ENCODE measurements at regions not wholly inside any gene's neighbourhood (a gene's known extent, or its start where the extent isn't known, plus 50 kb on each side); places are given as distances from the start of the nearest gene placed in this dataset.
"Not testable (repeated sequence)": the region's sequence is repeated elsewhere in the genome, so short reads cannot be mapped to it uniquely, and the experiment has no call there.

DNA sequence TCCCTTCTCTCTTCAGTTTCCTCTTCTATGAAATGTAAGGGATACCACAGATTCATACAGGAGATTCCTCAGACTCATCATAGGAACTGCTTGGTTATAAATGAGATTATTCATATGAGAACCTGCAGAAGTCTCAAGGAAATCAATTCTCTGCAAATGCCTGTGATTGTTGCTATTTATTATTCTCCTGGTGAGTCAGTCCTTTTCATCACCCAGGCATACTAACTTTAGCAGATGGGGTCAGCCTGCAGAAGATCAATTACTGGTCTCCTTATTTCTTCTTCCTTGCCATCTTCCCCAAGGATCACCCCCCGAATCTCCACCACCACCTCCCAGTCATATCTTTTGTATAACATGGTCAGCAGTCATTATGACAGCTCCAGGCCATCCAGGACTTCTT is 53.8 kb upstream of the DCP1A start:
- DNase-seq (ENCODE audit: low spot score): no peak

DNA sequence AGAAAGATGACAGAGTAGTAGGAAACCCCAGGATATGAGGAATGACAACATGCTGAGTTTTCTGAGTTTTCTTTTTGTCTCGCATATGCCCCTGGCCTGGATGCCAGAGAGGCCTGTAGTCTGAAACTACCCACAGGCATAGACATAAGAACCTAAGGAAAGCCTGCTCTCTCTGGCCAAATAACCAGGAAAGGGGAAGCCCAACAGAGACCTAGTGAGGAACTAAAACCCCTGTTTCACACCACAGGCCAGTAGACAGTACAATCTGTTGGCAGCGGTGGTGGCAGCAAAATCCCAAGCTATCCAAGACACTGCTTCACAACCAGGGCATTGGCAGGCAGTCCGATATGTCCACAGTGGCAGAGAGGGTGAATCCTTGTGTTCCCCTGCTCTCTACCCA is 55.0 kb upstream of the DCP1A start:
- DNase-seq (ENCODE audit: low spot score): peak; percentile 40

DNA sequence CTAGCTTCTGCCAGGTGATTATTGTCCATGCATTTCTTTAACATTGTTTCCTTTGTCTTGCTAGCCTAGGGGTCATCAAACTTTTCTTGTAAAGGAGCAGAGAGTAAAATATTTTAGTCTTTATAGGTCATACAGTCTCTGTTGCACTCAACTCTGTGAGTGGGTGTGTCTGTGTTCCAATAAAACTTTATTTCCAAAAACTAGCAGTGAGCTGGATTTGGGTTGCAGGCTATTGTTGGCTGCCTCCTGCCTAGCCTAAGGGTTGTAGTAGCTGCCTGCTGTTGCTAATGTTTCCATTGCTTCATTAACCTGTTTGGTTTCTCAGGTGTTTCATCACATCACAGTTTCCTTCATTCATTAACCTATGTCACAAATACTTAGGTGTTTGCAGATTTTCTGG is 64.0 kb upstream of the DCP1A start:
- DNase-seq (ENCODE audit: low spot score): no peak

DNA sequence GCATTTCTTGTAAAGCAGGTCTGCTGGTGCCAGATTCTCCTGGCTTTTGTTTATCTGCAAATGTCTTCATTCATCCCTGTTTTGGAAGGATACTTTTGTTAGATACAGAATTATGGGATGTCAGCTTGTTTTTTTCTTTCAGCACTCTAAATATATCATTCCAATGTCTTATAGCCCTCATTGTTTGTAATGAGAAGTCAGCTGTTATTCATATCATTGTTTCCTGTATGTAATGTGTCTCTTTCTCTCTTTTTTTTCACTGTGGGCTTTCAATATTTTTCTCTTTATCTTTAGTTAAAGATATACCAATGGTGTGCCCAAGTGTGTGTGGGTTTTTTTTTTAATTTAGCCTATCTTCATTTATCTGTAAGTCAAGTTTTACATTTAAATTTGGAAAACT is 65.6 kb upstream of the DCP1A start:
- no peak for DNase-seq (ENCODE audit: low spot score)

DNA sequence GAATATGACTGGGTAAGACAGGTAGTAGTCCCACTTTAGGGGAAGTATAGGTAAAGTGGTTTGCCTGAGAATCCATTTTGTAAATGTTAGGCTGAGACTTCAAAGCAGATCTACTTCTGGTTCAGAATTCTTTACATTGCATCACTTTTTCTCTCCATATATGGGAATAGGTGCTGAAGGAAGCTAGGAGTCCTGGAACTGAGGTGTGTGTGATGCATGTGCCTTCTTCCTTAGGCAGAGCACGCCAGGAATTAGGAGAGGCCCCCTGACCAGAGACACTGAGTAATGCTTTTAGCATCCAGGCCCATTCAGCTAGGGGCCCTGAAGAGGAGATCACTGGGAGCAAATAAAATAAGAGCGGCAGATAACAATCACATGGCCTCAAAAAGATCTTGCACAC is 69.2 kb upstream of the DCP1A start:
- no peak for DNase-seq (ENCODE audit: low spot score)

DNA sequence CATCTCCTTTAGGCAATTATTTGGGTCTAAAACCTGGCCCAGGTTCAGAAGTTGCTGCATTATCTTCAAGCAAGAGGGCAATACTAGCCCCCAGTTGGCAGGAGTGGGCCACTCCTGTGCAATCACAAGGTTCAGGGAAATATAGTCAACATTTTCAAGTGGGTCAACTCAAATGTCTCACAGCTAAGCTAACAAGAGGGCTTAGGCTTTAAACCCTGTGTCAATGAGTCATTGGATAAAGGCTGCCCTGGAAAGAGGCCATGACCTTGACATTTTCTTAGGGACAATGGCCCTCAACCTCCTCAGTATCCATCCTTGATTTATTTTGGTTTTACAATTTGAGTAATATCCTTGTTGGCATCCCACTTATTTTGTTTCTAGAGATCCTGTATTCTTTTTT is 73.5 kb upstream of the DCP1A start:
- DNase-seq (ENCODE audit: low spot score): no peak

DNA sequence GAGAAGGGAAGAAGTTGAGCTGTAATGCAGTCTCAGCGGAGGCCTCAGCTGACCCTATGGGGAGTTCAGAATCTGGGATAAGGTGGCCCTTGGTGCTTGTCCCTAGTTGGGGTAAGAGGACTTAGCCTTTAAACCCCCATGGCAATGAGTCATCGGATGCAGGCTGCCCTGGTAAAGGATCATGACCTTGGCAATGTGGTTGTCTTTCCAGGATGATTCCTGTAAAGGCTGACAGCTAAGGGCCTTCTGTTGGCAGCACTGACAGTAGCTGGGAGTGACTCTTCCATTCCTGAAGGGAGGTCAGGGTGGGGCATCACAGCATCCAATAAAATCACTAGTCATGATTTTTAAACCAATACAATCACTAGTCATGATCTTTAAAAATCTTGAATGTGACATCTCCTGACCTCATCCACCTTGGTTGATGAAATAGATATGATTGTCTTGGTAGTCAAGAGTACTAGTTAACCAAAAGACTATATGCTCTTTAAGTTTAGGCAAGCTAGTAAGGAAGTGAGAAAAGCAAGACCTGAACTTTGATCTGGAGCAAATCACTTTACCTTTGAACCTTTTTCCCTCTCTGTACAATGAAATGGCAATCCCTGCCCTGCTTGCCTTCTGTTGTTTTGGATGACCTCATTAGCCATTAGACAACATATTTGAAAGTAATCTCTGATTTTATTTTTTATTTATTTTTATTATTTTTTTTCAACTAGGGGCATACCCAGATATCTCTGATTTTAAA is 71.3 kb upstream of the CACNA1D start:
- DNase-seq (ENCODE audit: low spot score): no peak

DNA sequence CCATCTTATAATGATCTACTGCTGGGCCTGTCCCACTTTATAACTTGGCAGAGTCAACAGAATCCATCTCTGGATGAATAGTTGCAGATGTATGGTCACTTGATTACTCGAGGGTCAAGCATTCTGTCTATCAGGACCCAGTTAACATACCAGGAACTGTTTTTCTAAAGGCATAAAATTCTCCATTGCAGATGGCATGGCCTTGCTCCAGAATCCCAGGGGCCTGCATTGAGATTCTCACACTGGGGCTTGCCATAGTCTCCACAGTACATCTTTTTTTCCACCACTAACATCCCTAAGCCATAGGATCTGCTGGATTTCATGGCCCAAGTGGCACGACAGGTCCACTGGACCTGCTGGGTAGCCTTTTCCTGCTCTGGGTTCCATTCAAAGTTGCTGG is 68.5 kb upstream of the CACNA1D start:
- no peak for DNase-seq (ENCODE audit: low spot score)

DNA sequence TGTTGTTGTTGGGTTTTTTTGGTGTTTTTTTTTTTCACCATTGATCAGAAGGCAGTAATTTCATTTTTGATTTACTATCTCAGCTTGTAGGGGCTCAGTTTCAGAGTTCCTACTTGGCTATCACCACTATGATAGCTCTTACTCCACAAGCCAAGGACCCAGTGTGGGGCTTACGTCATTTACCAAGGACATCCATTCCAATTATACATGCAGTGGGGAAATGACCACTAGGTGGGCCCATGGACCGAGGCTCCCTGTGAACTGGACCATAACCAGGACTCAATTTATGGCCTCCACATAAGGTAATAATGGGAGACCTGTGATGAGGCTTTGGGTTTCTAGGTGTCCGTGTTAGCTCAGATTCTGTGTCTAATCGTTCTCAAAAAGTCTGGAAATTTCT is 67.5 kb upstream of the CACNA1D start:
- peak; percentile 17 for DNase-seq (ENCODE audit: low spot score)

DNA sequence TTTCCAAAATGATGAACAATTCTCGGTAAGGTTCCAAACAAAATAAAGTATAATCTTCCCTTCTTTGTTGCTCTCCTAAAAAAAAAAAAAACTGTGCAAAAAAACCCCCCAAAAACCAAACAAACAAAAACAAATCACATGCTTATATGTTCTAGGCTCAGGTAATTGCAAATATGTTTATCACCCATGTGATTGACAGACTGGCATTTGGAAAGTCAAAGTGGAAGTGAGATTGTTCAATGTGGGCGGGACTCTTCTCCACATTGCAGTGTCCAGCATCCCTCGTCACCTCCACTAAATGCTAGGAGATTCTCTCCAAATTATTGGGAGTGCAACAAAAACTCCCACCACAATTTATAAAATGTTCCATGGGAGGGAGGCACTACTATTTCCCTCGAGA is 57.6 kb upstream of the CACNA1D start:
- DNase-seq (ENCODE audit: low spot score): no peak

DNA sequence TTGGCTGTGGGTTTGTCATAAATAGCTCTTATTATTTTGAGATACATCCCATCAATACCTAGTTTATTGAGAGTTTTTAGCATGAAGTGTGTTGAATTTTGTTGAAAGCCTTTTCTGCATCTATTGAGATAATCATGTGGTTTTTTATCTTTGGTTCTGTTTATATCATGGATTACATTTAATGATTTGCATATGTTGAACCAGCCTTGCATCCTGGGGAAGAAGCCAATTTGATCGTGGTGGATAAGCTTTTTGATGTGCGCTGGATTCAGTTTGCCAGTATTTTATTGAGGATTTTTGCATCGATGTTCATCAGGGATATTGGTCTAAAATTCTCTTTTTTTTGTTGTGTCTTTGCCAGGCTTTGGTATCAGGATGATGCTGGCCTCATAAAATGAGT is 51.5 kb upstream of the CACNA1D start:
- DNase-seq (ENCODE audit: low spot score): not testable (repeated sequence)

Data from pons (tissue), 1 donor.